Neural cell (in vitro differentiated cells): ENCODE measurements at regions not wholly inside any gene's neighbourhood (a gene's known extent, or its start where the extent isn't known, plus 50 kb on each side); places are given as distances from the start of the nearest gene placed in this dataset.

ENCODE experiments used
- H2AFZ ChIP-seq: fragments of 200-600, 300-800 bp; sonication (generic), shearing (Covaris generic); 2 replicates; pipeline ENCODE4 v1.6.0; 2014; ENCODE audit warnings: low read depth, mild to moderate bottlenecking, antibody characterized with exemption, low read length, moderate library complexity
- H3F3A ChIP-seq: fragments of 200-600 bp; shearing (Covaris generic); 2 replicates; pipeline ENCODE4 v1.6.1; 2016; ENCODE audit warnings: mild to moderate bottlenecking, moderate library complexity, mixed read lengths, antibody characterized with exemption, low read length; ENCODE audit not compliant: insufficient read depth, poor library complexity, severe bottlenecking
- H3K27ac ChIP-seq: fragments of 200-600, 300-800 bp; sonication (generic), shearing (Covaris generic); 2 replicates; pipeline ENCODE4 v1.5.1; 2014; ENCODE audit warnings: mild to moderate bottlenecking, low read length, moderate library complexity
- H3K27me3 ChIP-seq: fragments of 300-800, 200-600 bp; sonication (generic), shearing (Covaris generic); 2 replicates; pipeline ENCODE4 v1.6.0; 2014; ENCODE audit warnings: mild to moderate bottlenecking, low read depth, low read length, moderate library complexity; ENCODE audit not compliant: insufficient read depth
- H3K36me3 ChIP-seq: fragments of 300-800, 200-600 bp; sonication (generic), shearing (Covaris generic); 2 replicates; pipeline ENCODE4 v1.5.1; 2014; ENCODE audit warnings: mild to moderate bottlenecking, antibody characterized with exemption, low read length, moderate library complexity; ENCODE audit not compliant: insufficient read depth
- H3K4me2 ChIP-seq: fragments of 300-800, 200-600 bp; sonication (generic), shearing (Covaris generic); 2 replicates; pipeline ENCODE4 v1.6.0; 2014; ENCODE audit warnings: mild to moderate bottlenecking, low read length
- H3K4me3 ChIP-seq: fragments of 300-800, 200-600 bp; sonication (generic), shearing (Covaris generic); 2 replicates; pipeline ENCODE4 v1.5.1; 2014; ENCODE audit warnings: mild to moderate bottlenecking, low read length, moderate library complexity
- H3K79me2 ChIP-seq: fragments of 200-600 bp; shearing (Covaris generic); replicated peaks from 2 replicates; pipeline ENCODE4 v1.6.0; 2014; ENCODE audit warnings: mild to moderate bottlenecking, low read length, moderate library complexity; ENCODE audit not compliant: insufficient read depth
- H3K9ac ChIP-seq: fragments of 300-800, 200-600 bp; sonication (generic), shearing (Covaris generic); 2 replicates; pipeline ENCODE4 v1.6.1; 2016; ENCODE audit warnings: mild to moderate bottlenecking, low read length, mixed read lengths
- H3K9me2 ChIP-seq: fragments of 200-600 bp; shearing (Covaris generic); 2 replicates; pipeline ENCODE4 v1.6.1; 2016; ENCODE audit warnings: mild to moderate bottlenecking, low read length, mixed read lengths; ENCODE audit not compliant: insufficient read depth
- H3K9me3 ChIP-seq: fragments of 200-600, 300-800 bp; sonication (generic), shearing (Covaris generic); 2 replicates; pipeline ENCODE4 v1.6.1; 2016; ENCODE audit warnings: mild to moderate bottlenecking, mixed run types, low read length, moderate library complexity, mixed read lengths
- H4K20me1 ChIP-seq: fragments of 200-600 bp; shearing (Covaris generic); 2 replicates; pipeline ENCODE4 v1.6.1; 2016; ENCODE audit warnings: mild to moderate bottlenecking, mixed run types; ENCODE audit not compliant: insufficient read depth
- EP300 ChIP-seq: fragments of 450-650 bp; conservative IDR thresholded peaks from 2 replicates; pipeline ENCODE4 v1.6.1; 2014; ENCODE audit warnings: antibody characterized with exemption, mild to moderate bottlenecking, moderate library complexity; ENCODE audit not compliant: poor library complexity, severe bottlenecking
- EZH2 ChIP-seq: fragments of 200-600, 300-800 bp; shearing (Covaris generic), sonication (generic); IDR thresholded peaks from 2 replicates; pipeline ENCODE4 v1.6.1; 2014; ENCODE audit warnings: antibody characterized with exemption, low read length, borderline replicate concordance, mild to moderate bottlenecking; ENCODE audit not compliant: insufficient read depth, poor library complexity, severe bottlenecking
- MXI1 ChIP-seq: fragments of 450-650 bp; conservative IDR thresholded peaks from 2 replicates; pipeline ENCODE4 v1.6.1; 2014; ENCODE audit warnings: antibody characterized with exemption, mild to moderate bottlenecking; ENCODE audit not compliant: poor library complexity, severe bottlenecking
- POLR2AphosphoS5 ChIP-seq: IDR thresholded peaks from 2 replicates; pipeline ENCODE4 v1.6.1; 2012
- RAD21 ChIP-seq: fragments of 450-650 bp; conservative IDR thresholded peaks from 2 replicates; pipeline ENCODE4 v1.6.1; 2014; ENCODE audit warnings: antibody characterized with exemption, mild to moderate bottlenecking, moderate library complexity
- SMC3 ChIP-seq: fragments of 450-650 bp; conservative IDR thresholded peaks from 2 replicates; pipeline ENCODE4 v1.6.1; 2014; ENCODE audit warnings: antibody characterized with exemption, mild to moderate bottlenecking, moderate library complexity; ENCODE audit not compliant: poor library complexity
- TAF1 ChIP-seq: IDR thresholded peaks from 2 replicates; pipeline ENCODE4 v1.6.1; 2012; ENCODE audit warnings: low read depth
- TF ChIP-seq, protein P1 (sequence below): fragments of 450-650 bp; IDR thresholded peaks from 2 replicates; pipeline ENCODE4 v1.5.1; 2014; ENCODE audit warnings: antibody characterized with exemption, mild to moderate bottlenecking, moderate library complexity; ENCODE audit not compliant: poor library complexity, severe bottlenecking
- TF ChIP-seq, protein P2 (sequence below): IDR thresholded peaks from 2 replicates; pipeline ENCODE4 v1.6.1; 2012; ENCODE audit warnings: borderline replicate concordance

GRCh38 chr18:11432360-11432811, 177.0 kb upstream of the SLC35G4 start:
- H3K4me3 ChIP-seq: no peak overlapping the region
- H3K27ac ChIP-seq: no peak overlapping the region
- no peaks in the 10 kb centered on the region for H3F3A ChIP-seq
- no peaks in the 10 kb centered on the region for H4K20me1 ChIP-seq
- H3K79me2 ChIP-seq: no peaks in the 10 kb centered on the region
- H3K9me2 ChIP-seq: no peaks in the 10 kb centered on the region
- H3K36me3 ChIP-seq: no peaks in the 10 kb centered on the region
- no peak overlapping the region for H2AFZ ChIP-seq
- H3K4me2 ChIP-seq: no peak overlapping the region
- H3K9me3 ChIP-seq: no peaks in the 10 kb centered on the region
- no peaks in the 10 kb centered on the region for H3K27me3 ChIP-seq
- TF ChIP-seq RAD21 (no peak), MXI1 (no peak), TAF1 (no peak), SMC3 (no peak), EP300 (no peak), EZH2 (no peak), POLR2AphosphoS5 (no peak)
- TF ChIP-seq, protein P1, sequence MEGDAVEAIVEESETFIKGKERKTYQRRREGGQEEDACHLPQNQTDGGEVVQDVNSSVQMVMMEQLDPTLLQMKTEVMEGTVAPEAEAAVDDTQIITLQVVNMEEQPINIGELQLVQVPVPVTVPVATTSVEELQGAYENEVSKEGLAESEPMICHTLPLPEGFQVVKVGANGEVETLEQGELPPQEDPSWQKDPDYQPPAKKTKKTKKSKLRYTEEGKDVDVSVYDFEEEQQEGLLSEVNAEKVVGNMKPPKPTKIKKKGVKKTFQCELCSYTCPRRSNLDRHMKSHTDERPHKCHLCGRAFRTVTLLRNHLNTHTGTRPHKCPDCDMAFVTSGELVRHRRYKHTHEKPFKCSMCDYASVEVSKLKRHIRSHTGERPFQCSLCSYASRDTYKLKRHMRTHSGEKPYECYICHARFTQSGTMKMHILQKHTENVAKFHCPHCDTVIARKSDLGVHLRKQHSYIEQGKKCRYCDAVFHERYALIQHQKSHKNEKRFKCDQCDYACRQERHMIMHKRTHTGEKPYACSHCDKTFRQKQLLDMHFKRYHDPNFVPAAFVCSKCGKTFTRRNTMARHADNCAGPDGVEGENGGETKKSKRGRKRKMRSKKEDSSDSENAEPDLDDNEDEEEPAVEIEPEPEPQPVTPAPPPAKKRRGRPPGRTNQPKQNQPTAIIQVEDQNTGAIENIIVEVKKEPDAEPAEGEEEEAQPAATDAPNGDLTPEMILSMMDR: no peak
- TF ChIP-seq, protein P2, sequence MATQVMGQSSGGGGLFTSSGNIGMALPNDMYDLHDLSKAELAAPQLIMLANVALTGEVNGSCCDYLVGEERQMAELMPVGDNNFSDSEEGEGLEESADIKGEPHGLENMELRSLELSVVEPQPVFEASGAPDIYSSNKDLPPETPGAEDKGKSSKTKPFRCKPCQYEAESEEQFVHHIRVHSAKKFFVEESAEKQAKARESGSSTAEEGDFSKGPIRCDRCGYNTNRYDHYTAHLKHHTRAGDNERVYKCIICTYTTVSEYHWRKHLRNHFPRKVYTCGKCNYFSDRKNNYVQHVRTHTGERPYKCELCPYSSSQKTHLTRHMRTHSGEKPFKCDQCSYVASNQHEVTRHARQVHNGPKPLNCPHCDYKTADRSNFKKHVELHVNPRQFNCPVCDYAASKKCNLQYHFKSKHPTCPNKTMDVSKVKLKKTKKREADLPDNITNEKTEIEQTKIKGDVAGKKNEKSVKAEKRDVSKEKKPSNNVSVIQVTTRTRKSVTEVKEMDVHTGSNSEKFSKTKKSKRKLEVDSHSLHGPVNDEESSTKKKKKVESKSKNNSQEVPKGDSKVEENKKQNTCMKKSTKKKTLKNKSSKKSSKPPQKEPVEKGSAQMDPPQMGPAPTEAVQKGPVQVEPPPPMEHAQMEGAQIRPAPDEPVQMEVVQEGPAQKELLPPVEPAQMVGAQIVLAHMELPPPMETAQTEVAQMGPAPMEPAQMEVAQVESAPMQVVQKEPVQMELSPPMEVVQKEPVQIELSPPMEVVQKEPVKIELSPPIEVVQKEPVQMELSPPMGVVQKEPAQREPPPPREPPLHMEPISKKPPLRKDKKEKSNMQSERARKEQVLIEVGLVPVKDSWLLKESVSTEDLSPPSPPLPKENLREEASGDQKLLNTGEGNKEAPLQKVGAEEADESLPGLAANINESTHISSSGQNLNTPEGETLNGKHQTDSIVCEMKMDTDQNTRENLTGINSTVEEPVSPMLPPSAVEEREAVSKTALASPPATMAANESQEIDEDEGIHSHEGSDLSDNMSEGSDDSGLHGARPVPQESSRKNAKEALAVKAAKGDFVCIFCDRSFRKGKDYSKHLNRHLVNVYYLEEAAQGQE: no peak
- no peak overlapping the region for H3K9ac ChIP-seq

DNA sequence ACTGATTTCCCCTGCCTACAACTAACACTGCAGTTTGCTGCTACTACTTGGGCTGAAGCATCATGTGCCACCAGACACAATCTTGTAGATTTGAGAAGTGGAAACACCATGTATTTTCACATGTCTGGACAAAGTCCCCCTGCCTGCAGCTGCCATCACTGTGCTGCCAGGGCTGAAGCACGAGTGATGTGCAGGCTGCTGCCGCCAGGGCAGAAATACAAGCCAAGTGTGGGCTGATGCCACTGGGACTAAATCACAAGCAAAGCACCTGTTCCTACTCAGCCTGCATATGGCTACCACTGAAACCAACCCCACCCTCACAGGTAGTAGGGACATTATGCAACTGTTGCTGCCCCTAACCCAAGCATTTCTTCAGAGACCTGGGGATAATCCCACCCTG, 179.5 kb upstream of the SLC35G4 start:
- no peaks in the 10 kb centered on the region for H3K27me3 ChIP-seq
- no peak overlapping the region for H2AFZ ChIP-seq
- no peak overlapping the region for H3K9ac ChIP-seq
- no peaks in the 10 kb centered on the region for H3K9me2 ChIP-seq
- no peak overlapping the region for H3K4me3 ChIP-seq
- no peaks in the 10 kb centered on the region for H3K9me3 ChIP-seq
- H3K4me2 ChIP-seq: no peak overlapping the region
- no peaks in the 10 kb centered on the region for H3F3A ChIP-seq
- H3K36me3 ChIP-seq: no peaks in the 10 kb centered on the region
- no peaks in the 10 kb centered on the region for H4K20me1 ChIP-seq
- H3K27ac ChIP-seq: no peak overlapping the region
- TF ChIP-seq EZH2 (no peak), POLR2AphosphoS5 (no peak), MXI1 (no peak), RAD21 (no peak), EP300 (no peak), TAF1 (no peak), SMC3 (no peak)
- TF ChIP-seq, protein P1: no peak
- TF ChIP-seq, protein P2: no peak
- no peaks in the 10 kb centered on the region for H3K79me2 ChIP-seq
